Osteoblast (primary cell): ENCODE measurements at regions not wholly inside any gene's neighbourhood (a gene's known extent, or its start where the extent isn't known, plus 50 kb on each side); places are given as distances from the start of the nearest gene placed in this dataset.

ENCODE experiments used
- DNase-seq: peaks from one replicate; pipeline ENCODE4 v3.0.0; 2011; ENCODE audit warnings: low spot score, mixed read lengths; ENCODE audit not compliant: insufficient read length; ENCODE audit errors: missing footprints
- H2AFZ ChIP-seq: 2 replicates; pipeline ENCODE4 v1.6.0; 2011; ENCODE audit warnings: mild to moderate bottlenecking, low read length
- H3K27ac ChIP-seq: 2 replicates; pipeline ENCODE4 v1.5.1; 2011; ENCODE audit warnings: mild to moderate bottlenecking, low read depth, low read length, moderate library complexity
- H3K27me3 ChIP-seq: 2 replicates; pipeline ENCODE4 v1.6.0; 2012; ENCODE audit warnings: mild to moderate bottlenecking, control low read depth, inconsistent platforms, low read length, moderate library complexity; ENCODE audit not compliant: insufficient read depth
- H3K36me3 ChIP-seq: 2 replicates; pipeline ENCODE4 v1.5.1; 2011; ENCODE audit warnings: mild to moderate bottlenecking, low read length, control low read depth, moderate library complexity; ENCODE audit not compliant: insufficient read depth
- H3K4me1 ChIP-seq: 2 replicates; pipeline ENCODE4 v1.5.1; 2011; ENCODE audit warnings: mild to moderate bottlenecking, low read length, control low read depth, moderate library complexity; ENCODE audit not compliant: insufficient read depth
- H3K4me2 ChIP-seq: 2 replicates; pipeline ENCODE4 v1.6.0; 2011; ENCODE audit warnings: mild to moderate bottlenecking, low read length; ENCODE audit not compliant: insufficient read depth
- H3K4me3 ChIP-seq: fragments of 200-600 bp; sonication (generic); 3 replicates; pipeline ENCODE4 v1.5.1; 2012; ENCODE audit warnings: mild to moderate bottlenecking, low read length, inconsistent platforms; ENCODE audit not compliant: insufficient read depth
- H3K79me2 ChIP-seq: 2 replicates; pipeline ENCODE4 v1.6.0; 2012; ENCODE audit warnings: mild to moderate bottlenecking, low read length, control low read depth, inconsistent platforms; ENCODE audit not compliant: insufficient read depth
- H3K9me3 ChIP-seq: 2 replicates; pipeline ENCODE4 v1.5.1; 2011; ENCODE audit warnings: low read depth, low read length, control low read depth
- H4K20me1 ChIP-seq: 2 replicates; pipeline ENCODE4 v1.6.0; 2012; ENCODE audit warnings: mild to moderate bottlenecking, low read length, control low read depth; ENCODE audit not compliant: insufficient read depth
- CTCF ChIP-seq: IDR thresholded peaks from 2 replicates; pipeline ENCODE4 v1.5.1; 2011; ENCODE audit warnings: mild to moderate bottlenecking, low read depth, low read length, moderate library complexity; ENCODE audit errors: extremely low read depth

GRCh38 chr20:6616421-6616820 lies 151.1 kb upstream of the BMP2 start:
- no peaks in the 10 kb centered on the region for H3K4me1 ChIP-seq
- no peaks in the 10 kb centered on the region for H4K20me1 ChIP-seq
- H3K4me2 ChIP-seq, result no peak overlapping the region
- no peaks in the 10 kb centered on the region for H3K79me2 ChIP-seq
- H2AFZ ChIP-seq, result no peak overlapping the region
- H3K4me3 ChIP-seq, result no peak overlapping the region
- H3K27ac ChIP-seq, result no peak overlapping the region
- TF ChIP-seq CTCF, result no peak
- DNase-seq, result no peak
- H3K9me3 ChIP-seq, result no peaks in the 10 kb centered on the region
- no peaks in the 10 kb centered on the region for H3K36me3 ChIP-seq
- H3K27me3 ChIP-seq, result no peaks in the 10 kb centered on the region

GRCh38 chr20:6614836-6615235 lies 152.7 kb upstream of the BMP2 start:
- Histone ChIP-seq H3K4me3 (no peak overlapping the region), H3K4me2 (no peak overlapping the region), H3K9me3 (no peaks in the 10 kb centered on the region), H3K4me1 (no peaks in the 10 kb centered on the region), H3K27ac (no peak overlapping the region), H3K36me3 (no peaks in the 10 kb centered on the region), H2AFZ (no peak overlapping the region), H4K20me1 (no peaks in the 10 kb centered on the region), H3K79me2 (no peaks in the 10 kb centered on the region), H3K27me3 (no peaks in the 10 kb centered on the region)
- TF ChIP-seq CTCF, result no peak
- no peak for DNase-seq

GRCh38 chr20:6613280-6613861 lies 154.1 kb upstream of the BMP2 start:
- no peak overlapping the region for H3K27ac ChIP-seq
- no peaks in the 10 kb centered on the region for H3K79me2 ChIP-seq
- H2AFZ ChIP-seq, result no peak overlapping the region
- H3K36me3 ChIP-seq, result no peaks in the 10 kb centered on the region
- H4K20me1 ChIP-seq, result no peaks in the 10 kb centered on the region
- no peak for DNase-seq
- H3K9me3 ChIP-seq, result no peaks in the 10 kb centered on the region
- H3K4me1 ChIP-seq, result no peaks in the 10 kb centered on the region
- H3K4me3 ChIP-seq, result no peak overlapping the region
- no peaks in the 10 kb centered on the region for H3K27me3 ChIP-seq
- H3K4me2 ChIP-seq, result no peak overlapping the region
- TF ChIP-seq CTCF, result no peak

GRCh38 chr20:6612606-6612923 lies 154.9 kb upstream of the BMP2 start:
- Histone ChIP-seq H3K36me3 (no peaks in the 10 kb centered on the region), H3K27ac (no peak overlapping the region), H3K4me3 (no peak overlapping the region), H3K27me3 (no peaks in the 10 kb centered on the region), H3K4me1 (no peaks in the 10 kb centered on the region), H3K79me2 (no peaks in the 10 kb centered on the region), H4K20me1 (no peaks in the 10 kb centered on the region), H3K4me2 (no peak overlapping the region), H2AFZ (no peak overlapping the region), H3K9me3 (no peaks in the 10 kb centered on the region)
- DNase-seq, result no peak
- no peak for TF ChIP-seq CTCF
